IPS DF 4.7 (cell line): ENCODE measurements at regions not wholly inside any gene's neighbourhood (a gene's known extent, or its start where the extent isn't known, plus 50 kb on each side); places are given as distances from the start of the nearest gene placed in this dataset.
A peak's percentile ranks its signal among the peaks of the same experiment; 100 is the strongest.

Source experiments
- DNase-seq: peaks from one replicate; pipeline ENCODE4 v3.0.0-alpha.2; 2013; ENCODE audit warnings: low spot score; ENCODE audit errors: extremely low read depth

- DNase-seq: no peak
Measured at GRCh38 chr5:166022065-166022464, 2269.4 kb upstream of the WWC1 start.

- no peak for DNase-seq
Measured at GRCh38 chr5:166024970-166025369, 2266.5 kb upstream of the WWC1 start.

GRCh38 chr5:166027582-166027981 is 2263.9 kb upstream of the WWC1 start:
- DNase-seq: no peak

GRCh38 chr5:166031926-166032325 is 2259.5 kb upstream of the WWC1 start:
- no peak for DNase-seq

DNA sequence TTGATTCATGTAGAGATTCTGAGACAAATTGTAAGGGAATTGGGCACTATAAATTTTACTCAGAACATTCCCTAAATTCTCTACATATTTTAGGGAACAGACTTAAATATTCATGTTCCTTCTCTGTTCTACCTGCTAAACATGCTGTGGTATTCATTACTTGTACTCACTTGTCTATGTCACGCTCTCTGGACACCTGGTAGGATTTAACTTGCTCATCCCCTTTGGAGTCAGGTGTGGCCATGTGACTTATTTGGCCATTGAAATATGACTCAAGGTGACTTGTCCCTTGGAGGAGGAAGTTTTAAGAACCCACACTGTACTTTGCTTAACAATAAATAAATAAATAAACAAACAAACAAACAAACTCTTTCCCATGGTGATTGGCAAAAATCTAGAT is 2258.8 kb upstream of the WWC1 start:
- no peak for DNase-seq

GRCh38 chr5:166045961-166046360 is 2245.5 kb upstream of the WWC1 start:
- no peak for DNase-seq

DNA sequence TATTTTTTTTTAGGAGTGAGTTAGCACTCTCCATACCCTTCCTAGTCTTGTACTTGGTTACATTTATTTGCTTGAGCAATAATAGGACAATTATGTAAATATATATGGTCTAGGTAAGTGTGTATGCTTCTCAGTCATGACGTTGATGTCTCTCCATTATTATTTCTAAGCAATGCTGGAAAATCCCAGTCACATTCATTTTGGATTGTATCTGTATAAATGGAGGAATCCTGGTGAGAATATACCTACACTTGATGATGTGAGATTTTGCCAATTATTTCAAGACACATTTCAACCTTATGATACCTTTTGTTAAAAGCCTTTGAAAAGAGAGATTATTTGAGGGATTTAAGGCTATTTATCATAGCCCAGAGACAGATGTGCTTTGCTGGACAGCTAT is 2244.5 kb upstream of the WWC1 start:
- DNase-seq: no peak

GRCh38 chr5:166050531-166050930 is 2240.9 kb upstream of the WWC1 start:
- no peak for DNase-seq

DNA sequence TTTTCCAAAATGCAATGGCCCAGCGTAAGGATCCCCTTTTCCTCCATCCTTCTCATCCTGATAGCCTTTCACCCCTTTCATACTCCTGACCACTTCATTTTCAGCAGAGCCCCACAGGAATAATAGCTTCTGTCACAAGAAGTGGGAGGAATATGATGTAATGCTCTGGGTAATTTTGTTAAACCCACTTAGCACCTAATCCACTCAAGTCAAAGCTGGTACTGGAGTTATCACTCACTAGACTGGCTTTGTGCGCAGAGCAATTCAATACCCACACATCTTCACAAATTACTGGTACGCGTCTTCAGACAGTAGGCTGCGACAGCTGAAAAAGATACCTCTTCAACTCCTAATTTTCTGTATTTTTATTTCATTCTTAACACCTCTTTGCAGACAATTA is 2232.8 kb upstream of the WWC1 start:
- DNase-seq: no peak

GRCh38 chr5:166062094-166062493 is 2229.4 kb upstream of the WWC1 start:
- DNase-seq: no peak

DNA sequence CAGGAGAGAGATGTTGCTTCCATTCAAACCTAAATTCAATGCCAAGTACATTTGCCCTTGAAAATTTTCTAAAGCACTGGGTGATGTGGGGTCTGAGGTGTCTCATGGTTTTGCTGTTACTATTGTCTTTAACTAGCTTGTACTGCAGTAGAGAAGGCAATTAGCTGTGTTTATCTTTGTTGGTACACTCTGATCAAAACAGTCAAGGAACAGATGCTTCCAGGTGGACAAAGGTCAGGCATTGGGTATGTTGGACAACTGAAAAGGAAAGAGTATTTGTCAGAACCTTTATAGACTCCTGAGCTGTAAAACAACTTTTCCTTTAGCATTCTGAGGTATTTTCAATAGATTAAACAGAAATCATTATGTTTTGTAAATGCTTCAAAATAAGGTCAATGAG is 2228.7 kb upstream of the WWC1 start:
- DNase-seq: no peak

DNA sequence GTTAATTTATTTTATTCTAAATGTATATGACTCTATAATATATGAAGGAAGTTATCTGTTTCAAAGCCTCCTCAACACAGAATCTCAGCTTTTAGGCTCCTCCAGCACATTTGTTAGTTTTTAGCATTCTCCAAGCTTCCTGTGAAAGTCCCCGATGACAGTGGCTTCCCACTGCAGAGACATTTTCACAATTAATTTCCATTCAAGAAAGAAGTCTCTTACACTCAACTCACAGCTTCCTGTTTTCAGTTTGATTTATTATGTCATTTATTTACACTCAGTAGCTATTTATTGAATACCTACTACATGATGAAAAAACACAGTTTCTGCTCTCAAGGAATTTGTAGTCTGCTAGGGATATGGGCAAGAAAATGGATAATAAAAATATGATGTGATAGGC is 2228.2 kb upstream of the WWC1 start:
- no peak for DNase-seq

DNA sequence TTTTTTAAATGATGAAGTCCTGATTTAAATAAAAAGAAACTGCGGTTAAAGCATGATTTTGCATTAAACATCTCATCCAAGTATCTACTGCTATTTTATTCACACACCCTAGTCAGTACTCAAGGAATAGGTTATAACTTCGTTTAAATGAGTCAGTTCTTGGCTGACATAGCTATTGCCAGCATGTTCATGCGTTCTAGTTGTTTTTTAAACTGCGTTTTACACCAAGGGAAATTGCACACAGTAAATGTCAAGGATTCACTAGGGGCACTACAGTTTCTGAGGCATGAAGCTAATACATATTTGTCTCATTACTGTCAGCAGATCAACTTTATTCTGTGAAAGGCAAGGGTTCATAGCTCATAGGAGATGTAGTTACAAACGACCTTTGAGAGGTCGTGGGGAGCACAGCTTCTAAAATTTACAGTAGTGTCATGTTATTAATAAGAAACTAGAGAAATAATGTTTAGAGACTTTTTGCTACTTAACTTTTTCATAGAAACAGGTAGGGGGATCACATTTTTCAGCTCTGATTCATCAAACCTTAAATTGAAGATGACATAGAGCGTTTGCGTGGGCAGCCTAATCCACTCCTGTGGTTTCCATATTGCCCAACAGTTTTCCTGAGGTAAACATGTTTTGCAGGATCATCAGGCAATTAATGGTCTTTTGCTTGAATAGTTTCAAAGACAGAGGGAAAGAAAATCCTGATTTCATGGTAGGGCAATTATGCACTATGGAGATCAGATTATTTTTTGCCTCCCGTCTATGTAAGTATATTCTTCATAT is 2222.7 kb upstream of the WWC1 start:
- no peak for DNase-seq

DNA sequence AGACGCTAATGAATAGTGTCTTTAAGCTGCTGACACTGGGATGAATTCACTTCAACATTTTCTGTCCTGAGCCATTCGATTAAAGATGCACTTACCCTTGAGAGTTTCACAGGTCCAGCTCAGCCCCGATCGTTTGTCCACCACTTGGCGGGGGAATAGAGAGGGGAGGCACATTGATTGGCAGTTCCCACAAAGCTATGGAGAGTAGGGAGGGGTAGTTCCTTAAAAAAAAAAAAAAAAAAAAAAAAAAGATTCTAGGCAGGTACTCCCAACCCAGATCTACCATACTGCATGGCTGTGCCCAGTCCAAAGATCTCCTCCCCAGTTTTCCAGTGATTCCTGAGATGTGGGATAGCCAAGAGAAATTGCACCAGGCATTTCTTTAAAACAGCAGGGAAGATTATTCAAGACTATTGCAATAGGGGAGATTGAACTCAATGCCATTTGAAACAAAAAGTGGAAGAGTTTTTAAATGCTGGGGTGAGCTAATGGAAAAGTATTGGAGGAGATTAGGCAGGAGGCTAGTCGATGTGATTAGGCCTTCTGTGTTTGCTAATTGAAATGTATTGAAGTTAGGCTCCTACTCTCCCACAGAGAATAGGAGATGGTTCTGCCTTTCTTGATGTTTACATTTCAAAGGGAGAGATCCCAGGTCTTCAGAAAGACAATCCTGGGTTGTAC is 2217.4 kb upstream of the WWC1 start:
- peak; percentile 85 for DNase-seq

DNA sequence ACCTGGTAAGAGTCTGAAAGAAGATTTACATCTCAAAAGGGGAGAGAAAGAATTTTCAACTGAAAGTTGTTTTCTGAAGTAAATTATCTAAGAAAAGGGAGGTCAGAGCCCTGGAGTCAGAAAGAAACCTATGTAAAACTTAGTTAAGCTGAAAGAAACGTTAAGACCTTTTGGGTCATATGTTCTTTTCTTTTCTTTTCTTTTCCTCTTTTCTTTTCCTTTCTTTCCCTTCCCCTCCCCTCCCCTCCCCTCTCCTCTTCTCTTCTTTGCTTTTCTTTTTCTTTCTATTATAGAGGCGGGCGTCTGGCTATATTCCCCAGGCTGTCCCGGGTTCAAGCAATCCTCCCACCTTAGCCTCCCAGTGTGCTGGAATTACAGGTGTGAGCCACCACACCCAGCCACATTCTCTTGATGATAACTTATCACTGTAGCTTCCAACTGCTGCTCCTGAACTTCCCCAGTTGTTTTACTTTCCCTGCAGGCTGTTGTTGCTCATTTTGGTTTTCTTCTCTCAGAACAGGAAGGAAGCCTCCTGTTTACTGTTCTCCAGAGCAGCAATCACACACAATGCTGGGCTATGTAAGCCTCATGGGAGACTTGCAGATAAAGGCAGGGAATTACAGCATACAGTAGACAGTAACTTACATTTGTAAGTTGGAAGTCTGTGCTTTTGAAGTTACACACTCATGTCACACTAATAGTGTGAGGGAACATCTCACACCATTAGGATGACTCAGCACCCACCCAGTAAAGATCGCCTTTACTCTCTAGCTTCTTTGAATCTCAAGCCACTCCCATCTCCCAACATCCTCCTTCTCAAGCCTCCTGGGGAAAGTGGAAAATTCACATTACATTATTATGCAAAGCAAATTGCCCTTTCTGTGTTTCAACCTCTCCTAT is 2216.6 kb upstream of the WWC1 start:
- no peak for DNase-seq

GRCh38 chr5:166083183-166083959 is 2208.1 kb upstream of the WWC1 start:
- DNase-seq: no peak

DNA sequence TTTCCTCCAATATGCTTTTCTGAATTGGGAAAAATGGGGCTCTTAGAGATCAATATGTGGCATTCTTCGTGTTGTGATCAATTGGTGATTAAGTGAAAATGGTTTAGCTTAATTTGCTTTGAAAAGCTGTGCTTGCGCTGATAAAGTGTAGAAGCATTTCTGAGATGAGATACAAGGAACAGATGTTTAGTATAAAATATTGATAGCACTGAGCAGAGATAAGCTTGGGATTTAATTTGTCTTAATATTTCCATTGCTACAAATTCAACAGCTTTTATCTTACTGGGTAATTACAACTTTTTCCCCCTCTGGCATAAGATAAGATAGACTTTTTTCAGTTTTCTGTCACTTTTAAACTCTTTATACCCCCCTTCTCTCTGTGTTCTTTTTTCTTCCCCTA is 2204.9 kb upstream of the WWC1 start:
- DNase-seq: no peak

GRCh38 chr5:166088389-166089039 is 2202.9 kb upstream of the WWC1 start:
- DNase-seq: no peak

- no peak for DNase-seq
Measured at GRCh38 chr5:166091931-166092330, 2199.5 kb upstream of the WWC1 start.

DNA sequence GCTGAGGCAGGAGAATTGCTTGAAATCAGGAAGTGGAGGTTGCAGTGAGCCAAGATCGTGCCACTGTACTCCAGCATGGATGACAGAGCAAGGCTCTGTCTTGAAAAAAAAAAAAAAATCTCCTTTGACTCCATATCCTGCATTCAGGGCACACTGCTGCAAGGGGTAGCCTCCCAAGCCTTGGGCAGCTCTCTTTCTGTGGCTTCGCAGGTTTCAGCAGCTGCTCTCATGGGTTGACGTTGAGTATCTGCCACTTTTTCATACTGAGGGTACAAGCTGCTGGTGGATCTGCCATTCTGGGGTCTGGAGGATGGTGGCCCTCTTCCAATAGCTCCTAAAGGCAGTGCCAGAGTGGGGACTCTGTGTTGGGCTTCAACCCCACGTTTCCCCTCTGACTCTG is 2198.1 kb upstream of the WWC1 start:
- DNase-seq: no peak

DNA sequence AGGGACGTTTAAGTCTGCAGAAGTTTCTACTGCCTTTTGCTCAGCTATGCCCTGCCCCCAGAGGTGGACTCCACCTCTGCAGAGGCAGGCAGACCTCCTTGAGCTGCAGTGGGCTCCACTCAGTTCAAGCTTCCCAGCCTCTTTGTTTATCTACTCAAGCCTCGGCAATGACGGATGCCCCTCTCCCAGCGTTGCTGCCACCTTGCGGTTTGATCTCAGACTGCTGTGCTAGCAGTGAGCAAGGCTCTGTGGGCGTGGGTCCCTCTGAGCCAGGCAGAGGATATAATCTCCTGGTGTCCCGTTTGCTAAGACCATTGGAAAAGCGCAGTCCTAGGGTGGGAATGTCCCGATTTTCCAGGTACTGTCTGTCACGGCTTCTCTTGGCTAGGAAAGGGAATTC is 2188.5 kb upstream of the WWC1 start:
- no peak for DNase-seq
